ENCODE measurements at regions not wholly inside any gene's neighbourhood (a gene's known extent, or its start where the extent isn't known, plus 50 kb on each side); places are given as distances from the start of the nearest gene placed in this dataset.

- TF ChIP-seq CTCF (IDR thresholded peaks at IDR 0.05) (no peak), POLR2A (IDR thresholded peaks at IDR 0.05) (no peak)
Observed at GRCh38 chr9:13762209-13762608, 482.7 kb upstream of the MPDZ start.
